ENCODE measurements at regions not wholly inside any gene's neighbourhood (a gene's known extent, or its start where the extent isn't known, plus 50 kb on each side); places are given as distances from the start of the nearest gene placed in this dataset.

- TF ChIP-seq, protein P1, sequence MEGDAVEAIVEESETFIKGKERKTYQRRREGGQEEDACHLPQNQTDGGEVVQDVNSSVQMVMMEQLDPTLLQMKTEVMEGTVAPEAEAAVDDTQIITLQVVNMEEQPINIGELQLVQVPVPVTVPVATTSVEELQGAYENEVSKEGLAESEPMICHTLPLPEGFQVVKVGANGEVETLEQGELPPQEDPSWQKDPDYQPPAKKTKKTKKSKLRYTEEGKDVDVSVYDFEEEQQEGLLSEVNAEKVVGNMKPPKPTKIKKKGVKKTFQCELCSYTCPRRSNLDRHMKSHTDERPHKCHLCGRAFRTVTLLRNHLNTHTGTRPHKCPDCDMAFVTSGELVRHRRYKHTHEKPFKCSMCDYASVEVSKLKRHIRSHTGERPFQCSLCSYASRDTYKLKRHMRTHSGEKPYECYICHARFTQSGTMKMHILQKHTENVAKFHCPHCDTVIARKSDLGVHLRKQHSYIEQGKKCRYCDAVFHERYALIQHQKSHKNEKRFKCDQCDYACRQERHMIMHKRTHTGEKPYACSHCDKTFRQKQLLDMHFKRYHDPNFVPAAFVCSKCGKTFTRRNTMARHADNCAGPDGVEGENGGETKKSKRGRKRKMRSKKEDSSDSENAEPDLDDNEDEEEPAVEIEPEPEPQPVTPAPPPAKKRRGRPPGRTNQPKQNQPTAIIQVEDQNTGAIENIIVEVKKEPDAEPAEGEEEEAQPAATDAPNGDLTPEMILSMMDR (conservative IDR thresholded peaks at IDR 0.05) = no peak
- no peak overlapping the region for H3K27ac ChIP-seq
Observed at GRCh38 chr3:95350049-95350448, 1287.2 kb downstream of the NSUN3 start.

GRCh38 chr3:95351158-95351557 is 1288.3 kb downstream of the NSUN3 start:
- H3K27ac ChIP-seq = no peak overlapping the region
- TF ChIP-seq, protein P1 (conservative IDR thresholded peaks at IDR 0.05) = no peak

DNA sequence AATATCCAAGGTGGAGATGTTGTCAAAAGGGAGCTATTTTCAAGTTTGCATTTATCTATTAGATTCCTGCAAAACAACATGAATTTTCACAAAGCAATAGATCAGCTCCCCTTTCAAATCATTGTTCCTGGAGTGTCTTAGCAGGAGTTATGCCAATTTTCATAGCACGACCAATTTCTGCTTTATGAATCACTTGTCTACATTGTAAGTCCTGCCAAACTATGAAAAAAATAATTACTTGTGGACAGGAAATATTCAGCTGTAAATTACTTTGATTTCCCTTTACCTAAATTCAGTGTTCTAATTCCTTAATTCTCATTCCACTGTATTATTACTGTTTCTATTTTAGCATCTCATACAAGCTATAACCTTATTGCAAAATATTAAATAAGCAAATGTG is 1289.6 kb downstream of the NSUN3 start:
- H3K27ac ChIP-seq = no peak overlapping the region
- TF ChIP-seq, protein P1 (conservative IDR thresholded peaks at IDR 0.05) = no peak

- H3K27ac ChIP-seq = no peak overlapping the region
- TF ChIP-seq, protein P1 (conservative IDR thresholded peaks at IDR 0.05) = no peak
Observed at GRCh38 chr3:95354489-95354888, 1291.6 kb downstream of the NSUN3 start.

DNA sequence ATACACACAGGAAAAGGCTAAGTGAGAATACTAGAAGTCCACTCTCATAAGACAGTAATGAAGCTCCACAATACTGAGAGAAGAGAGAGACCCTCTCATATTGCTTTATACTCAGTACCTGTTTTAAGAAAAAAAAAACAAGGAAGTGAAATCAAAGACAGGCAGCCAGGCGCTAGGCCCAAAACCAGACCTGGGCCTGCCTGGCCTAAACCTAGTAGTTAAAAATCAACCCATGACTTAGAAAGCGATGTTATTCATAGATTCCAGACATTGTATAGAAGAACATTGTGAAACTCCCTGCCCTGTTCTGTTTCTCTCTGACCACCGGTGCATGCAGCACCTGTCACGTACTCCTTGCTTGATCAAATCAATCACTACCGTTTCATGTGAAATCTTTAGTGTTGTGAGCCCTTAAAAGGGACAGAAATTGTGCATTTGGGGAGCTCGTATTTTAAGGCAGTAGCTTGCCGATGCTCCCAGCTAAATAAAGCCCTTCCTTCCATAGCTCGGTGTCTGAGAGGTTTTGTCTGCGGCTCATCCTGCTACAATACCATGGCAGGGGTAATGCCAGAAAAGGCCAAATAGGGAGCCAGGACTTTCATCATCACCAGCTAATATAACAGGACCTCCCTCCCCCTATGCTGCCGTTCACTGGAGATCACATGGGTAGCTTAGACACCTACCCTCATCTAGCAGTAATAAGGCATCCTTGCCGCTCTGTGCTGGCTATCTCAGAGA is 1294.1 kb downstream of the NSUN3 start:
- TF ChIP-seq, protein P1 (conservative IDR thresholded peaks at IDR 0.05) = no peak
- H3K27ac ChIP-seq = no peak overlapping the region

DNA sequence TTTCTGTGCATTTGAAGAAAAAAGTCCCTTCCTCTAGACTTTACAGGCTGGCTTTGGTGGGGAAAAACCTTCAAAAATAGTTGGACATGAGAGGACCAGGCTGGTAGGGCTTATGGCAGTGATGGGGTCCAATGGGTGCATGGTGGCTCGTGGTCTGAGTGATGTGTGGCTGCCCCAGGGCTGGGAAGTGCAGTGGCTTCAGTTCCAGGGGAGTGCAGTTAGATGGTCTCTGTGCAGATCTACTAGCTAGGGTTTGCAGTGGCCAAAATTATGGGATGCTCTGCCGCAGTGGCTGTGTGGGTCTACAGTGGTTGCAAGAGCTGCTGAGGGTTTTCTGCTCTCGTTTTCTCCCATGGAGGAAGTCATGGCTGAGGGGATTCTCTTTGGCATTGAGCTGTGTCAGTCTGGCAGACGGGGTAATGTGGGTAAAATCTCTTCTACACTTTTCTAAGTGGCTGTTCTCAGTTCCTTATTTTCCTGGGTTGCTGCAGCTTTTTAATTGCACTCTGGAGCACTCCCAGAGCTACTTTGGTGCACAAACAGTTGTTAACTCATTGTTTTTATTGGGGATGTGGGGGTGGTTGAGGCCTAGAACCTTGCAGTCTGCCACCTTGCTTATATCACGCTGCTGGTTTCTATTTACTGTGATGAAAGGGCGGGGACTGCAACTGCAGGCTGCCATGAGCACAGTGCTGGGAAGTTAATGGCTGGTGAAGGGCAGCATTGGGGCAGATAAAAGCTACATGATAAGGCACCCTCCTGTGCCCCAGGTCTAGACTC is 1324.6 kb downstream of the NSUN3 start:
- TF ChIP-seq, protein P1 (conservative IDR thresholded peaks at IDR 0.05) = no peak
- no peak overlapping the region for H3K27ac ChIP-seq

GRCh38 chr3:95389725-95390313 is 1327.0 kb downstream of the NSUN3 start:
- TF ChIP-seq, protein P1 (conservative IDR thresholded peaks at IDR 0.05) = no peak
- no peak overlapping the region for H3K27ac ChIP-seq
